OCI-LY3 (cell line): ENCODE measurements at regions not wholly inside any gene's neighbourhood (a gene's known extent, or its start where the extent isn't known, plus 50 kb on each side); places are given as distances from the start of the nearest gene placed in this dataset.
A peak's percentile ranks its signal among the peaks of the same experiment; 100 is the strongest.

Experiments
- H2AFZ ChIP-seq: fragments of 200-600, 300-600 bp; shearing (Covaris generic); 2 replicates; pipeline ENCODE4 v1.6.0; 2014; ENCODE audit warnings: antibody characterized with exemption, low read depth, low read length
- H3K27ac ChIP-seq: fragments of 200-600, 300-600 bp; sonication (generic); 2 replicates; pipeline ENCODE4 v1.5.1; 2014; ENCODE audit warnings: mild to moderate bottlenecking, low read length, moderate library complexity, mixed read lengths
- H3K27me3 ChIP-seq: fragments of 200-600, 300-600 bp; sonication (generic); 2 replicates; pipeline ENCODE4 v1.6.1; 2014; ENCODE audit warnings: low read depth, low read length, mixed read lengths
- H3K36me3 ChIP-seq: fragments of 200-600, 300-600 bp; sonication (generic); replicated peaks from 2 replicates; pipeline ENCODE3; 2014; ENCODE audit warnings: low read depth, low read length, mixed read lengths
- H3K4me1 ChIP-seq: fragments of 300-600, 200-600 bp; sonication (generic); 2 replicates; pipeline ENCODE4 v1.6.1; 2014; ENCODE audit warnings: low read length, mixed read lengths
- H3K4me2 ChIP-seq: fragments of 200-600, 300-600 bp; sonication (generic); 2 replicates; pipeline ENCODE4 v1.6.1; 2014; ENCODE audit warnings: low read length, mixed read lengths
- H3K4me3 ChIP-seq: fragments of 300-600, 200-600 bp; sonication (generic); 2 replicates; pipeline ENCODE4 v1.5.1; 2014; ENCODE audit warnings: antibody characterized with exemption, mild to moderate bottlenecking, low read length, moderate library complexity
- H3K79me2 ChIP-seq: fragments of 300-600, 200-600 bp; shearing (Covaris generic); 2 replicates; pipeline ENCODE4 v1.6.1; 2014; ENCODE audit warnings: mild to moderate bottlenecking, low read length, mixed read lengths
- H3K9ac ChIP-seq: fragments of 300-600, 200-600 bp; shearing (Covaris generic); 2 replicates; pipeline ENCODE4 v1.6.0; 2014; ENCODE audit warnings: mild to moderate bottlenecking, low read length, moderate library complexity
- H3K9me3 ChIP-seq: fragments of 200-600, 300-600 bp; shearing (Covaris generic); 2 replicates; pipeline ENCODE4 v1.6.1; 2014; ENCODE audit warnings: low read length, mixed read lengths; ENCODE audit not compliant: insufficient read depth
- H4K20me1 ChIP-seq: fragments of 200-600, 300-600 bp; sonication (generic); 2 replicates; pipeline ENCODE4 v1.6.1; 2016; ENCODE audit warnings: low read length, mixed read lengths; ENCODE audit not compliant: insufficient read depth
- CTCF ChIP-seq: fragments of 200-600, 300-600 bp; sonication (generic); IDR thresholded peaks from 2 replicates; pipeline ENCODE4 v1.5.1; 2014; ENCODE audit warnings: antibody characterized with exemption, low read length, low read depth
- EZH2phosphoT487 ChIP-seq: fragments of 200-600 bp; shearing (Covaris generic); IDR thresholded peaks from 2 replicates; pipeline ENCODE4 v1.6.1; 2018; ENCODE audit warnings: antibody characterized with exemption, mixed run types, low read depth

- no peak overlapping the region for H3K9ac ChIP-seq
Observed at GRCh38 chr3:17979252-17979651, 236.8 kb upstream of the TBC1D5 start.

GRCh38 chr3:17974206-17974841 is 231.9 kb upstream of the TBC1D5 start:
- no peaks in the 10 kb centered on the region for H3K27me3 ChIP-seq
- no peaks in the 10 kb centered on the region for H3K36me3 ChIP-seq
- H3K27ac ChIP-seq = no peak overlapping the region
- H3K4me1 ChIP-seq = no peaks in the 10 kb centered on the region
- no peaks in the 10 kb centered on the region for H4K20me1 ChIP-seq
- peak; percentile 29 for TF ChIP-seq CTCF
- TF ChIP-seq EZH2phosphoT487 = no peak
- H3K79me2 ChIP-seq = no peaks in the 10 kb centered on the region
- no peak overlapping the region for H3K4me2 ChIP-seq
- H2AFZ ChIP-seq = no peak overlapping the region
- H3K9ac ChIP-seq = no peak overlapping the region
- no peak overlapping the region for H3K4me3 ChIP-seq
- H3K9me3 ChIP-seq = no peaks in the 10 kb centered on the region

More at GRCh38 chr3:17979252-17979651, 236.8 kb upstream of the TBC1D5 start:
- Histone ChIP-seq H3K4me2 (no peak overlapping the region), H3K36me3 (no peaks in the 10 kb centered on the region), H2AFZ (no peak overlapping the region), H3K27me3 (peaks cover 27% of the 10 kb centered on the region), H3K4me3 (no peak overlapping the region), H4K20me1 (no peaks in the 10 kb centered on the region), H3K9me3 (no peaks in the 10 kb centered on the region), H3K4me1 (no peaks in the 10 kb centered on the region), H3K79me2 (no peaks in the 10 kb centered on the region), H3K27ac (no peak overlapping the region)
- TF ChIP-seq CTCF (peak; percentile 60), EZH2phosphoT487 (no peak)

- TF ChIP-seq CTCF (no peak), EZH2phosphoT487 (no peak)
Observed at GRCh38 chr3:17972959-17973906, 230.8 kb upstream of the TBC1D5 start.

GRCh38 chr3:17972476-17972875 is 230.0 kb upstream of the TBC1D5 start:
- no peaks in the 10 kb centered on the region for H3K79me2 ChIP-seq
- no peak overlapping the region for H3K4me2 ChIP-seq
- H3K4me1 ChIP-seq = no peaks in the 10 kb centered on the region
- H3K27ac ChIP-seq = no peak overlapping the region
- H3K4me3 ChIP-seq = no peak overlapping the region
- TF ChIP-seq EZH2phosphoT487 = no peak
- no peak for TF ChIP-seq CTCF
- H3K9ac ChIP-seq = no peak overlapping the region
- no peaks in the 10 kb centered on the region for H4K20me1 ChIP-seq
- H3K36me3 ChIP-seq = no peaks in the 10 kb centered on the region
- H3K27me3 ChIP-seq = no peaks in the 10 kb centered on the region
- no peaks in the 10 kb centered on the region for H3K9me3 ChIP-seq
- H2AFZ ChIP-seq = no peak overlapping the region

More at GRCh38 chr3:17972959-17973906, 230.8 kb upstream of the TBC1D5 start:
- Histone ChIP-seq H3K27me3 (no peaks in the 10 kb centered on the region), H3K4me2 (no peak overlapping the region), H3K79me2 (no peaks in the 10 kb centered on the region), H3K9me3 (no peaks in the 10 kb centered on the region), H2AFZ (no peak overlapping the region), H3K4me3 (no peak overlapping the region), H3K4me1 (no peaks in the 10 kb centered on the region), H3K27ac (no peak overlapping the region), H4K20me1 (no peaks in the 10 kb centered on the region), H3K36me3 (no peaks in the 10 kb centered on the region), H3K9ac (no peak overlapping the region)
